ENCODE measurements at regions not wholly inside any gene's neighbourhood (a gene's known extent, or its start where the extent isn't known, plus 50 kb on each side); places are given as distances from the start of the nearest gene placed in this dataset.

DNA sequence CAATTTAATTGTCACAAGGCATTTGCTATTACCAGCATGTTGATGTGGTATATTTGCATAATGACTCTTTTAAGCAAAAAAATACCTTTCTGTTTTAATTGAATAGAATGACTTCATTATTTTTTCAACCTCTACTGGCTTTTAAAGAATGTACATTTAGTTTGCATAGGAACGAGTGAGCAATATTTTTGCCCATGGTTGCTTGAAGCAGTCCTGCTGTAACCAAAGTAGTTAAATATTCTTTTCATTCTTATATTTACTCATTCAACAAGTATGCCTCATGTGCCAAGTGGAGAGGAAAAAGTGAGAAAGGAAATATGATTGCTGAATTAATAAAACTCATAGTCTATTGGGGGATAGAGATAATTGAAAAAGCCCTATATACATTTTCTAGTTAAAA is 184.7 kb downstream of the DSEL start:
- RAD21 ChIA-PET (ENCODE audit: low non-redundant PET in 1 of 2, low total read pairs in 2 of 2, uncharacterized antibody in 2 of 2, unreplicated experiment in 2 of 2): no interaction called here
- BruUV-seq (replicated peaks): no TSS peak
- Histone ChIP-seq H3K9me2 (ENCODE audit: insufficient read depth) (no peaks in the 10 kb centered on the region), H3K79me2 (ENCODE audit: insufficient read depth, low read length) (no peaks in the 10 kb centered on the region), H3K4me3 (replicated peaks in 1 of 2; ENCODE audit: low read depth in 1 of 2, low read length in 2 of 2) (no peak overlapping the region), H3K9me3 (ENCODE audit: control insufficient read depth in 1 of 2, insufficient read depth in 1 of 2, low read depth in 1 of 2, low read length in 2 of 2) (peaks cover 0 to 24% of the 10 kb centered on the region in 2 experiments; a peak in 2 of 4 replicates), H3K9ac (ENCODE audit: low read length) (no peak overlapping the region), H3K27me3 (ENCODE audit: insufficient read depth, low read length) (no peaks in the 10 kb centered on the region), H2AFZ (ENCODE audit: low read depth, low read length, poor library complexity, severe bottlenecking) (no peak overlapping the region), H3K27ac (ENCODE audit: low read depth, low read length) (no peak overlapping the region), H3K4me1 (ENCODE audit: control insufficient read depth in 1 of 2, insufficient read depth in 2 of 2, low read length in 2 of 2) (no peaks in the 10 kb centered on the region), H4K20me1 (ENCODE audit: insufficient read depth) (no peaks in the 10 kb centered on the region), H3K4me2 (ENCODE audit: low read length) (no peak overlapping the region), H3K36me3 (ENCODE audit: control insufficient read depth in 1 of 2, insufficient read depth in 2 of 2, low read length in 2 of 2) (no peaks in the 10 kb centered on the region)
- TF ChIP-seq YY1 (IDR thresholded peaks at IDR 0.05; ENCODE audit: extremely low read depth, insufficient replicate concordance, low read depth, low read length) (no peak), FOSL1 (IDR thresholded peaks at IDR 0.05; ENCODE audit: low read depth) (no peak), SRF (IDR thresholded peaks at IDR 0.05; ENCODE audit: low read depth) (no peak), ZFX (IDR thresholded peaks at IDR 0.05) (no peak), CEBPB (IDR thresholded peaks at IDR 0.05; ENCODE audit: low read depth) (no peak), EZH2phosphoT487 (IDR thresholded peaks at IDR 0.05; ENCODE audit: borderline replicate concordance) (no peak), POLR2A (IDR thresholded peaks at IDR 0.05; ENCODE audit: borderline replicate concordance, extremely low read depth, insufficient read depth, insufficient read length) (no peak), RAD21 (IDR thresholded peaks at IDR 0.05; ENCODE audit: low read depth) (no peak), EZH2 (IDR thresholded peaks at IDR 0.05) (no peak), POLR2AphosphoS5 (IDR thresholded peaks at IDR 0.05; ENCODE audit: low read depth, low read length) (no peak), TCF7L2 (IDR thresholded peaks at IDR 0.05; ENCODE audit: borderline replicate concordance, extremely low read depth, insufficient read depth, insufficient read length) (no peak), SIN3A (IDR thresholded peaks at IDR 0.05; ENCODE audit: low read depth) (no peak)
- TF ChIP-seq, protein P1, sequence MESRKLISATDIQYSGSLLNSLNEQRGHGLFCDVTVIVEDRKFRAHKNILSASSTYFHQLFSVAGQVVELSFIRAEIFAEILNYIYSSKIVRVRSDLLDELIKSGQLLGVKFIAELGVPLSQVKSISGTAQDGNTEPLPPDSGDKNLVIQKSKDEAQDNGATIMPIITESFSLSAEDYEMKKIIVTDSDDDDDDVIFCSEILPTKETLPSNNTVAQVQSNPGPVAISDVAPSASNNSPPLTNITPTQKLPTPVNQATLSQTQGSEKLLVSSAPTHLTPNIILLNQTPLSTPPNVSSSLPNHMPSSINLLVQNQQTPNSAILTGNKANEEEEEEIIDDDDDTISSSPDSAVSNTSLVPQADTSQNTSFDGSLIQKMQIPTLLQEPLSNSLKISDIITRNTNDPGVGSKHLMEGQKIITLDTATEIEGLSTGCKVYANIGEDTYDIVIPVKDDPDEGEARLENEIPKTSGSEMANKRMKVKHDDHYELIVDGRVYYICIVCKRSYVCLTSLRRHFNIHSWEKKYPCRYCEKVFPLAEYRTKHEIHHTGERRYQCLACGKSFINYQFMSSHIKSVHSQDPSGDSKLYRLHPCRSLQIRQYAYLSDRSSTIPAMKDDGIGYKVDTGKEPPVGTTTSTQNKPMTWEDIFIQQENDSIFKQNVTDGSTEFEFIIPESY (IDR thresholded peaks at IDR 0.05; ENCODE audit: extremely low read depth, insufficient replicate concordance, low read length): no peak
- no peak for DNase-seq (ENCODE audit: low read depth, low spot score)
- ATAC-seq: no peak
- POLR2A ChIA-PET: no interaction called here
- intact Hi-C loops (cut with micrococcal nuclease): no loop called here
- CTCF ChIA-PET: no interaction called here

All from HCT116 (cell line).